PC-9 (cell line): ENCODE measurements at regions not wholly inside any gene's neighbourhood (a gene's known extent, or its start where the extent isn't known, plus 50 kb on each side); places are given as distances from the start of the nearest gene placed in this dataset.

ENCODE experiments used
- BruUV-seq: library from RNA; stranded (reverse); fragments of 400-500 nt; replicated peaks from 2 replicates; lab custom pipeline; 2021; lab: Mats Ljungman, UMichigan
- CTCF ChIA-PET: fragments of 300-600 bp; sonication (Branson Sonifier 250); formaldehyde crosslinking; loops from one replicate; lab custom pipeline; 2022; ENCODE audit warnings: antibody characterized with exemption; lab: Charles Lee
- POLR2A ChIA-PET: fragments of 300-600 bp; sonication (Branson Sonifier 250); formaldehyde crosslinking; loops from one replicate; lab custom pipeline; 2022; ENCODE audit warnings: antibody characterized with exemption; ENCODE audit not compliant: unreplicated experiment; lab: Charles Lee
- DNase-seq, 2 experiments: peaks; one replicate each; pipeline versions ENCODE4 v3.0.0 to v3.0.0-alpha.2; 2015 to 2022; ENCODE audit warnings: mixed read lengths in 1 of 2
- H2AFZ ChIP-seq: fragments of 200-600 bp; sonication (generic); 2 replicates; pipeline ENCODE4 v1.8.1; 2017; ENCODE audit warnings: antibody characterized with exemption
- H3F3A ChIP-seq: fragments of 200-600 bp; sonication (generic); 2 replicates; pipeline ENCODE4 v1.8.1; 2017; ENCODE audit warnings: antibody characterized with exemption, mild to moderate bottlenecking, low read depth; ENCODE audit not compliant: insufficient read depth
- H3K27ac ChIP-seq: fragments of 200-600 bp; sonication (generic); 2 replicates; pipeline ENCODE4 v1.6.1; 2016; ENCODE audit warnings: mixed run types
- H3K27me3 ChIP-seq: fragments of 200-600 bp; sonication (generic); 2 replicates; pipeline ENCODE4 v1.6.1; 2016; ENCODE audit warnings: low read depth, mixed run types; ENCODE audit not compliant: insufficient read depth
- H3K36me3 ChIP-seq: fragments of 200-600 bp; sonication (generic); 2 replicates; pipeline ENCODE4 v1.6.1; 2016; ENCODE audit warnings: low read depth, mixed run types
- H3K4me1 ChIP-seq: fragments of 200-600 bp; sonication (generic); replicated peaks from 2 replicates; pipeline ENCODE4 v1.6.1; 2016; ENCODE audit warnings: mixed run types; ENCODE audit not compliant: insufficient read depth
- H3K4me2 ChIP-seq: fragments of 200-600 bp; sonication (generic); 2 replicates; pipeline ENCODE4 v1.6.1; 2017; ENCODE audit warnings: mixed run types
- H3K4me3 ChIP-seq: fragments of 200-600 bp; sonication (generic); 2 replicates; pipeline ENCODE4 v1.6.1; 2016; ENCODE audit warnings: mixed run types
- H3K79me2 ChIP-seq: fragments of 200-600 bp; sonication (generic); 2 replicates; pipeline ENCODE4 v1.6.1; 2017; ENCODE audit warnings: low read depth, mixed run types
- H3K9me2 ChIP-seq: fragments of 200-600 bp; sonication (generic); 2 replicates; pipeline ENCODE4 v1.8.1; 2017; ENCODE audit warnings: mild to moderate bottlenecking; ENCODE audit not compliant: insufficient read depth
- H3K9me3 ChIP-seq: fragments of 200-600 bp; sonication (generic); 2 replicates; pipeline ENCODE4 v1.8.1; 2016; ENCODE audit warnings: low read depth; ENCODE audit not compliant: insufficient read depth
- H4K20me1 ChIP-seq: fragments of 200-600 bp; sonication (generic); 2 replicates; pipeline ENCODE4 v1.8.1; 2017; ENCODE audit not compliant: insufficient read depth
- CTCF ChIP-seq: fragments of 200-600 bp; sonication (generic); conservative IDR thresholded peaks from 2 replicates; pipeline ENCODE4 v1.6.1; 2017; ENCODE audit warnings: mixed run types, antibody characterized with exemption, mild to moderate bottlenecking, moderate library complexity
- EZH2 ChIP-seq: fragments of 200-600 bp; sonication (generic); IDR thresholded peaks from 2 replicates; pipeline ENCODE4 v1.8.0; 2017; ENCODE audit warnings: antibody characterized with exemption, low read depth
- intact Hi-C: fragments of 100-400 bp; cut with micrococcal nuclease; formaldehyde crosslinking; loops from one replicate; pipeline ENCODE4 v1.10.0; 2022; ENCODE audit not compliant: unreplicated experiment

- Histone ChIP-seq H3K27me3 (no peaks in the 10 kb centered on the region), H3K27ac (no peak overlapping the region), H3K36me3 (no peaks in the 10 kb centered on the region), H3K4me2 (no peak overlapping the region), H2AFZ (no peak overlapping the region), H4K20me1 (no peaks in the 10 kb centered on the region), H3F3A (no peaks in the 10 kb centered on the region), H3K79me2 (no peaks in the 10 kb centered on the region), H3K9me2 (no peaks in the 10 kb centered on the region), H3K4me3 (no peak overlapping the region), H3K4me1 (no peaks in the 10 kb centered on the region), H3K9me3 (no peaks in the 10 kb centered on the region)
- DNase-seq, result no peak
- no TSS peak for BruUV-seq
- ChIA-PET CTCF (no interaction called here), POLR2A (no interaction called here)
- TF ChIP-seq CTCF (no peak), EZH2 (no peak)
- intact Hi-C loops, result no loop called here
Measured at GRCh38 chr3:147197739-147198138, 208.6 kb downstream of the ZIC4 start.

- intact Hi-C loops, result no loop called here
- Histone ChIP-seq H3K4me1 (no peaks in the 10 kb centered on the region), H3K4me2 (no peak overlapping the region), H3K79me2 (no peaks in the 10 kb centered on the region), H3K27me3 (no peaks in the 10 kb centered on the region), H3K9me2 (no peaks in the 10 kb centered on the region), H4K20me1 (no peaks in the 10 kb centered on the region), H3K27ac (no peak overlapping the region), H3K4me3 (no peak overlapping the region), H3K36me3 (no peaks in the 10 kb centered on the region), H3F3A (no peaks in the 10 kb centered on the region), H3K9me3 (no peaks in the 10 kb centered on the region), H2AFZ (no peak overlapping the region)
- TF ChIP-seq CTCF (no peak), EZH2 (no peak)
- BruUV-seq, result no TSS peak
- DNase-seq, result no peak
- ChIA-PET CTCF (no interaction called here), POLR2A (no interaction called here)
Measured at GRCh38 chr3:147195887-147196286, 210.5 kb downstream of the ZIC4 start.

- TF ChIP-seq CTCF, result peak; percentile 84
- TF ChIP-seq EZH2, result no peak
- Histone ChIP-seq H3K4me3 (no peak overlapping the region), H3K27me3 (no peaks in the 10 kb centered on the region), H4K20me1 (no peaks in the 10 kb centered on the region), H3K9me3 (no peaks in the 10 kb centered on the region), H2AFZ (no peak overlapping the region), H3K27ac (no peak overlapping the region), H3F3A (no peaks in the 10 kb centered on the region), H3K79me2 (no peaks in the 10 kb centered on the region), H3K36me3 (no peaks in the 10 kb centered on the region), H3K9me2 (no peaks in the 10 kb centered on the region), H3K4me1 (no peaks in the 10 kb centered on the region), H3K4me2 (no peak overlapping the region)
- ChIA-PET POLR2A (no interaction called here), CTCF (no interaction called here)
- intact Hi-C loops, result loop anchor here (1.0 to 2.0 kb wide), 2 partner anchors 444 to 551 kb away; no protein-coding TSS in a partner anchor
- DNase-seq, result peak in 1 of 2 experiments; percentile 25
- no TSS peak for BruUV-seq
Measured at GRCh38 chr3:147191795-147192385, 214.5 kb downstream of the ZIC4 start.
